NT2/D1 (cell line): ENCODE measurements at regions not wholly inside any gene's neighbourhood (a gene's known extent, or its start where the extent isn't known, plus 50 kb on each side); places are given as distances from the start of the nearest gene placed in this dataset.

Experiments used
- DNase-seq: peaks from one replicate; pipeline ENCODE4 v3.0.0-alpha.2; 2011; ENCODE audit warnings: low read depth, low spot score
- H3K27me3 ChIP-seq: 2 replicates; pipeline ENCODE4 v1.6.0; 2011; ENCODE audit warnings: mild to moderate bottlenecking; ENCODE audit not compliant: insufficient read length, insufficient read depth
- H3K36me3 ChIP-seq: 2 replicates; pipeline ENCODE4 v1.6.1; 2011; ENCODE audit warnings: mild to moderate bottlenecking, low read length, mixed read lengths; ENCODE audit not compliant: insufficient read depth, insufficient read length
- H3K4me1 ChIP-seq: 2 replicates; pipeline ENCODE4 v1.5.1; 2011; ENCODE audit not compliant: insufficient read depth, insufficient read length
- H3K4me3 ChIP-seq: 2 replicates; pipeline ENCODE4 v1.5.1; 2011; ENCODE audit warnings: low read depth; ENCODE audit not compliant: insufficient read length
- H3K9ac ChIP-seq: 2 replicates; pipeline ENCODE4 v1.6.0; 2011; ENCODE audit warnings: low read depth; ENCODE audit not compliant: insufficient read length
- H3K9me3 ChIP-seq: 2 replicates; pipeline ENCODE4 v1.5.1; 2011; ENCODE audit warnings: mild to moderate bottlenecking, low read length; ENCODE audit not compliant: insufficient read depth
- SUZ12 ChIP-seq: IDR thresholded peaks from 2 replicates; pipeline ENCODE4 v1.6.1; 2011; ENCODE audit not compliant: insufficient read length, insufficient read depth; ENCODE audit errors: extremely low read depth
- YY1 ChIP-seq: IDR thresholded peaks from 2 replicates; pipeline ENCODE4 v1.6.1; 2011; ENCODE audit not compliant: insufficient read length, insufficient read depth
- ZNF274 ChIP-seq: IDR thresholded peaks from 2 replicates; pipeline ENCODE4 v1.6.1; 2011; ENCODE audit warnings: mild to moderate bottlenecking, low read depth, low read length

GRCh38 chr12:41907021-41907420 lies 237.7 kb downstream of the GXYLT1 start:
- H3K9me3 ChIP-seq, result no peaks in the 10 kb centered on the region
- H3K36me3 ChIP-seq, result no peaks in the 10 kb centered on the region
- no peaks in the 10 kb centered on the region for H3K27me3 ChIP-seq
- no peaks in the 10 kb centered on the region for H3K4me1 ChIP-seq
- H3K9ac ChIP-seq, result no peak overlapping the region
- no peak overlapping the region for H3K4me3 ChIP-seq
- DNase-seq, result no peak
- TF ChIP-seq ZNF274 (no peak), YY1 (no peak), SUZ12 (no peak)

GRCh38 chr12:41905759-41906297 lies 238.8 kb downstream of the GXYLT1 start:
- H3K9ac ChIP-seq, result no peak overlapping the region
- DNase-seq, result no peak
- no peaks in the 10 kb centered on the region for H3K4me1 ChIP-seq
- no peaks in the 10 kb centered on the region for H3K27me3 ChIP-seq
- H3K9me3 ChIP-seq, result no peaks in the 10 kb centered on the region
- no peak overlapping the region for H3K4me3 ChIP-seq
- TF ChIP-seq YY1, result no peak
- no peak for TF ChIP-seq ZNF274
- no peak for TF ChIP-seq SUZ12
- H3K36me3 ChIP-seq, result no peaks in the 10 kb centered on the region

GRCh38 chr12:41905073-41905758 lies 239.5 kb downstream of the GXYLT1 start:
- no peaks in the 10 kb centered on the region for H3K9me3 ChIP-seq
- H3K9ac ChIP-seq, result no peak overlapping the region
- no peak overlapping the region for H3K4me3 ChIP-seq
- TF ChIP-seq YY1, result no peak
- no peak for TF ChIP-seq SUZ12
- no peak for TF ChIP-seq ZNF274
- DNase-seq, result no peak
- H3K36me3 ChIP-seq, result no peaks in the 10 kb centered on the region
- no peaks in the 10 kb centered on the region for H3K27me3 ChIP-seq
- H3K4me1 ChIP-seq, result no peaks in the 10 kb centered on the region

GRCh38 chr12:41904041-41904440 lies 240.6 kb downstream of the GXYLT1 start:
- Histone ChIP-seq H3K4me3 (no peak overlapping the region), H3K9me3 (no peaks in the 10 kb centered on the region), H3K36me3 (no peaks in the 10 kb centered on the region), H3K27me3 (no peaks in the 10 kb centered on the region), H3K9ac (no peak overlapping the region), H3K4me1 (no peaks in the 10 kb centered on the region)
- DNase-seq, result no peak
- TF ChIP-seq YY1 (no peak), ZNF274 (no peak), SUZ12 (no peak)

GRCh38 chr12:41903014-41903708 lies 241.5 kb downstream of the GXYLT1 start:
- no peak for DNase-seq
- no peak overlapping the region for H3K9ac ChIP-seq
- no peaks in the 10 kb centered on the region for H3K27me3 ChIP-seq
- no peaks in the 10 kb centered on the region for H3K9me3 ChIP-seq
- H3K4me3 ChIP-seq, result no peak overlapping the region
- no peaks in the 10 kb centered on the region for H3K4me1 ChIP-seq
- TF ChIP-seq YY1 (no peak), ZNF274 (no peak), SUZ12 (no peak)
- H3K36me3 ChIP-seq, result no peaks in the 10 kb centered on the region

DNA sequence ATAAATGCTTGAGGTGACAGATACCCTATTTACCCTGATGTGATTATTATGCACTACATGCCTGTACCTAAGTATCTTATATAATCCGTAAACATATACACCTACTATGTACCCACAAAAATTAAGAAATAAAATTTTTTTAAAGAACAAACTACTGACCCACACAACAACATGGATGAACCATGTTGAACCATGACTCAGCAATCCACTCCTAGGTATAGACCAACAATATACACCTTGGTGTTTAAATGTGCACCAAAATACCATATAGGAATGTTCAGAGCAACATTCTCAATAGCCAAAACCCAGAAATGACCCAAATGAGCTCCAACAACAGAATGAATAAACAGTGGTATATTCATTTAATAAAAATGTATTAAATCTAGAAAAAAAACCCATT lies 245.1 kb downstream of the GXYLT1 start:
- H3K9ac ChIP-seq, result no peak overlapping the region

DNA sequence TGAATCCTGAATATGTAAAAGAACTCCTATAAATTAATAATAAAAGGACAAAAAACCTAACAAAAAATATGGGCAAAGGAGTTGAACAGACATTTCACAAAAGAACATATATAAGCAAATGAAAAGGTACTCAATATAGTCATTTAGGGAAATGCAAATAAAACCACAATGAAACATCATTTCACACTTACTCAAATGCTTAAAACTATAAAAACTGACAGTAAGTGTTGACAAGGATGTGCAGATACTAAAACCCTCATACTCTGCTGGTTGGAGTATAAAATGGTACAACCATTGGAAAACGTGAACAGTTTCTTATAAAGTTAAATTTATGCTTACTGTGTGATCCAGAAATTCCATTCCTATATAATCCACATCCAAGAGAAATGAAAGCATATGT lies 247.1 kb downstream of the GXYLT1 start:
- H3K27me3 ChIP-seq, result no peaks in the 10 kb centered on the region
- H3K9me3 ChIP-seq, result no peaks in the 10 kb centered on the region
- no peak for TF ChIP-seq SUZ12
- TF ChIP-seq ZNF274, result no peak
- no peak for TF ChIP-seq YY1
- DNase-seq, result no peak
- no peak overlapping the region for H3K9ac ChIP-seq
- no peaks in the 10 kb centered on the region for H3K36me3 ChIP-seq
- no peak overlapping the region for H3K4me3 ChIP-seq
- H3K4me1 ChIP-seq, result no peaks in the 10 kb centered on the region

More for the DNA sequence above, 245.1 kb downstream of the GXYLT1 start:
- Histone ChIP-seq H3K27me3 (no peaks in the 10 kb centered on the region), H3K9me3 (no peaks in the 10 kb centered on the region), H3K36me3 (no peaks in the 10 kb centered on the region), H3K4me3 (no peak overlapping the region), H3K4me1 (no peaks in the 10 kb centered on the region)
- no peak for TF ChIP-seq ZNF274
- no peak for TF ChIP-seq YY1
- no peak for TF ChIP-seq SUZ12
- no peak for DNase-seq
